CD4-positive, alpha-beta T cell treated with Interleukin-15 for 4 hours (primary cell): ENCODE measurements at regions not wholly inside any gene's neighbourhood (a gene's known extent, or its start where the extent isn't known, plus 50 kb on each side); places are given as distances from the start of the nearest gene placed in this dataset.
"Not testable (repeated sequence)": the region's sequence is repeated elsewhere in the genome, so short reads cannot be mapped to it uniquely, and the experiment has no call there.

ENCODE experiments used
- DNase-seq: peaks from one replicate; pipeline ENCODE4 v3.0.0-alpha.2; 2020; ENCODE audit warnings: low spot score

DNA sequence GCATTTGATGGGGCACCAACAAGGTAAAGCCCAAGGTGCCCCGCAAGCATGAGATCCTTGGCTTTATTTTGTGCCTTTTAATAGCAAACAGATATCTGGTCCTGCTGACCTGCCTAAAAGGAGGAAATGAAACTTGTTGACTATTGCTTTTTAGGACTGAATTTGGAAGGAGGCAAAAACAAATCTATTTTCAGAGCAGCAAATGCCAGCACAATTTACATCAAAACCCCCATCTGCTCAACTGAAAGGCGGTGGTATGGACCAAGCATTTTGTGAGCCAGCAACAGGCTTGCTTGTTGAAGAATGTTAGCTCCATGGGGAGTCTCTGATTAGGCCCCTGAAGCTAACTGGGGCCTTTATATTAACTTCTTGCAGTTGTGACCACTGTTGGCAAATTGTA lies 192.6 kb upstream of the E2F8 start:
- DNase-seq, result no peak

DNA sequence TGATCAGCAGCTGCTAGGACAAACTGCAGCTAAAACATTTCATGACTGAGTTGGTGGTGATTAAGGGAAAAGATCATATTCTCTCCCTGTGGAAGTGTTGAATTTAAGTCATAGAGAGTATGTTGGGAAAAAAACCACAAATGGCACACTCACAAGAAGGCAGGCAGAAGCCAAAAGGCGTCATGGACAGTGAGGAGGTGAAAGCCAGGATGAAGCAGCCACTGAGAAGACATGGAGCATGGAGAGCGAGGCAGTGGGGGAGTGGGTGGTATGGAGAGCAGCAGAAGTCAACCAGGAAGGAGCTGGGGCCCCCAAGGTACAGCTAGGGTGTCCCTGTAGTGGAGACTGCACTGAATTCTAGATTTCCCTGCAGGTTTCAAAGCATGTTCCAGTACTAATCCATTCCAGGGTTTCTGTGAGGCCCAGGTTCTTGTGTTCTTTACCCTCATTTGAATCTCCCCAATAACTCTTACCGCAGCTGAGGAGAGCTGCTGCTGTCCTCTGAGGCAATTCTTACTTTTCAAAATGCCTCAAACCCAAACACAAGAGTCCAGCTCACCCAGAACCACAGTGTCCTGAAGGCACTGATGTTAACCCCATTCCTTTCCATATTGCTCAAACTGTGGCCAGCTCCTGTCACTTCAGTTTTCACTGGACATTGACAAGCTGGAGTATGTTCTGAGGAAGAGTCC lies 191.8 kb upstream of the E2F8 start:
- no peak for DNase-seq

DNA sequence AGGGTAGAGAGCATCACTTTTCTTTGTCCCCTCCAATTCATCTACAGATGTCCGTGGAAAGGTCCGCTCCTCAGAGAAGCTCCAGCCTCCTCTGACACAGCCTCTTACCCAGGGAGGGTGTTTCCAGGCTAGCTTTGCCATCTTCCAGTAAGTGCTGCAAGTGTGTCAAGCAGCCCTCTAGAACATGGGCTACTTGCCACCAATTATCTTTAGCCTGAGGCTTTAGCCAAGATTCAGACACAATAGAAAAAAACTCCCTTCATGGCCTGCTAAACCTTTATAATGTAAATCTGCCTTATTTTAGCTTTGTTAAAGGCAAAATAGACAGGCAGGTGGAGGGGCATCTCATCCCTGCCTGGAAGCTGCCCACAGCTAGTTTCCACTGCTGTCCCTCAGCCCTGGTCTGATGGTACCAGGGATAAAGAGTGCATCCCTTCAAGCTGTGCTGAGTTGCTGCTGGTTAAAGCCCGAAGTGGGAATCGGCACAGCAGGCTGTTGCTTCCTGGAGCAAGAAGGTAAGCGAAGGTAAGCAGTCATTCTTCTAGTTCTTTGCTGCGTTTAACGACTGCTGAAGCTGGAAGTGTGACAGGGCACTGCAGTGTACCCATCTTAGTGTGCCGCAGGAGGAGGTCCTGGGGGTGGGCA lies 190.1 kb upstream of the E2F8 start:
- no peak for DNase-seq

DNA sequence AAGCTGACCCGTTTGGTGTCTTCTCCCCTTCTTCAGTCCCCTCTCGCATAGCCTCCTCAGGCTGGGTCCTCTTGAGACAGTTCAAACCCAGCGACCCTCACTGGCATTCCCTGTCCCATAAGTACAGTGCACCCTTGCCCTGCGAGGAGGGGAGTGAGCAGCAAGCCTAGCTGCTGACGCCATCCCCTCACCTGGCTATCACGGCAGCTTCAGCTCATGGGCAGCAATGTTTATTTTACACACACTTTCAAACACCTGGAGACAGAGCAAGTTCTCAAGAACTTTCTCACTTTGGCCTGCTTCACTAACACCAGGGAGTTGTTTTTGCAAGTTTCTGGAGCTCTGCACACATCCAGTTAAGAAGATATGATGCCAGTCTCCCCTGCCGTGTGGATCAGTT lies 189.6 kb upstream of the E2F8 start:
- DNase-seq, result no peak

DNA sequence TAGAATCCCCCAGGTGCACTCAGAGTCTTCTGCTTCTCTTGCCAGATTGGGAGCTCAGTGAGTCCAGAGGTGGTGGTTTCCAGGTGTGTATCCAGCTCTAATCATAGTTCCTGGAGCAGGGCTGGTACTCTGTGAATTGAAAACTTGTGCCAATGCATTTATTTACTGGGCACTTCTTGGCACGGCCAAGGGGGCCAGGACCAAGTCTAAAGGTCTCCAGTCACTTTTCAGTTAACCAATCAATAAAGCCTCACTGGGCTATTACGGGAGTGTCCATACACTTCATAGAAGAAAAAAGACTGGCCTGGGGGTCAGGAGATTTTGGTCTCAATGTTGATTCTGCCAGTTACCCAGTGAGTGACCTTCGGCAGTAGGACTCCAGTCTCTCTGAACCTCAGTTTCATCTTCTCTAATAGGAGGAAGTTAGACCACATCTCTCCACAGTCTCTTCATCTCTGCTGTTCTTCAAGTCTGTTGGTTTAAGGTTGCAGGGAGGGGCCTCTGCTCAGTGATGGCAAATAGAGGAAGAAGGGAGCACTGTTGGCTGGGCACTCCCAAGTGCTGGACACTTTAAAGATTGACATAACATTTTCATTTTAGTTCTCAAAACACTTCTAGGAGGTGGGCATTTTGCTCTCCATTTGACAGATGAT lies 188.5 kb upstream of the E2F8 start:
- no peak for DNase-seq

DNA sequence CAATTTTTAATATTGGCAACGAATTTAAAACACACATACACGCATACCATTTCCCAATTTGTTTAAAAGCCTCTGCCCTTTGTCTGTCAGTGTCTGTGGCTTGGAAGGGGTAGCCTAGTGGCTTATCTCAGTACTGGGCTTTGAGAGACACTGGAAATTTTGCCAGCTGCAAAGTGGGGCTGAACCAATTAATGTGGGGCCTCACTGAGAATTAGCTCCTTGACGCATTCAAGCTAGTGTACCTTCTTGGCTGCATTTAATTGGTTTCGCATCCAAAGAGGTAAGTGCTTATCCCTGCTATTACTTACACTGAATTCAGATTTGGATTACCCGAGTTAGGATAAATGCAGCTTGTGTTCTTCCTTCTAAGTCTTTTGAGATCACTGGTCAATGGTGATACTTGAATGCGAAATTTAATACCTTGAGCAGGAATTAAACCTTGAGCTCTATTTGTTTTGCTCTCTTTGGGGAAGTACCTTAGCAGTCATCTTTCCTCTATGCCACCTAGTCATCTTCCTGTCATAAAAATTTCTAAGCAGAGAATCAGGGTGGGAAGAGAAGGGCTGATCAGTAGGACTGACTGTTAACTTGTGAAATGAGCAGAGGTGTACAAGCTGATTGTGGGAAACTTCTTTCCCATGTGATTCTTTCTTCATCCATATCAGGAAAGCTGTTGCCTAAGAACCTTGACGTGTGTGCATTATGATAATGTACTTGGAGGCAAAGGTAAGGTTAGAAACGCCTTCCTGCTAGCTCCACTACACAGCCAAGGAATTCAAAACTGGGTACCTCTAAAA lies 187.7 kb upstream of the E2F8 start:
- no peak for DNase-seq

DNA sequence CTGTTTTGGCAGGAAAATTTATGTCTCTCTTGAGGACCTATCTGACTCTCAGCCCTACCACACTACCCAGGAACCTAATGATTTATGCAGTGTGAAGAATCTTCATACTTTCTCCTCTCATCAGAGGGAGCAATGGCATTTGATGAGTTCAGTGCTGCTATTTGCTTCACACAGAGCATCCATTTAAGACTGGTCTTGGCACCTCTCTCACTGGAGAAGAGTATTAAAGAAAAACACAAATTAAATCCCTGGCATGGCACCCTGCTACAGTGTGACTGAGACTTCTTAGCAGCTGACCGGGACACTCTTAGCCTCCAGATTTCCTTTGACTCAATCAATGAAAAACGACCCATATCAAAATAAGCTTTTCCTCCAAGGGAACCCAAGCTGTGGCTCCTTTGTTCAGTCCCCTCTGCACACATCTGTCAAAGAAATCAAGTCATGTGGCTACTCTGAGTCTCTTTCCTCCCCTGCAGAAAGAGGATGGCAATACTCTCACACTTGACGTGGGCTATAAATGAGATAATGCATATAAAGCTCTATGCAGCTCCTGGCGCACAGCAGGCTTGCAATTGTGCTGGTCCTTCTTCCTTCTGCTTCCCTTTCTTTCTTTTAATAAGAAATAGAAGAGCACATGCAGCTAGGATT lies 186.1 kb upstream of the E2F8 start:
- DNase-seq, result no peak

DNA sequence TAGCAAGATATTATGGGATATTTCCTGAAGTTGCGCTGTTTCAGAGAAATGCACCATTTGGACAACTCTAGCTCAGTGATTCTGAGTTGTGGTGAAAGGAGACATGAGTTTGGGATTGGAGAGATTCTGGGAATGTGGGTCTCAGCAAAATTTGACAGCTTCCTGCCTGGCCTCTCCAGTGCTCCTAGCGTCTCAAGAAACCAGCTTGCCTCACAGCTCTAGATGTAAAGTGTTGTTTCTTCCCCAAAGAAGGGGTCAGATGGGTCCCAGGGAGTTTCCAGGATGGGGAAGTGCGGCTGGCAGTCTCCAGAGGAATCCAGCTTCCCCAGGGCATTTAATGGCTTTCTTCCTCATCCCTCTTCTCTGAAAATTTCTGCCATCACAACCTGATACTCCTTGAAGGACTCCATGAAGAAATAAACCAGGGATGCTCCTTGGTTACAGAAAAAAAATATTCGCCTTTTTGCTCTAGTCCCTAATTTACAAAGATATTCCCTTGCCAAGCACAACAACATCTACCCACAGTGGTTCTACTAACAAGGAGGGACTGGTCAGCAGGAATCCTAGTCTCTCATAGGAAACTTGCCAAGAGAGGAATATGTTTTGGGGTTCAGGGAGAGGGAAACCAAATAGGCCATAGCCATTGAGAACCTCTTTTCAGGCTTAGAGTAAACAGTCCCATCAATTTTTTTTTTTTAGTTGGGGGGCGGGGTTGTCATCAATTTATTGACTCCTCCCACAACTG lies 185.4 kb upstream of the E2F8 start:
- no peak for DNase-seq

DNA sequence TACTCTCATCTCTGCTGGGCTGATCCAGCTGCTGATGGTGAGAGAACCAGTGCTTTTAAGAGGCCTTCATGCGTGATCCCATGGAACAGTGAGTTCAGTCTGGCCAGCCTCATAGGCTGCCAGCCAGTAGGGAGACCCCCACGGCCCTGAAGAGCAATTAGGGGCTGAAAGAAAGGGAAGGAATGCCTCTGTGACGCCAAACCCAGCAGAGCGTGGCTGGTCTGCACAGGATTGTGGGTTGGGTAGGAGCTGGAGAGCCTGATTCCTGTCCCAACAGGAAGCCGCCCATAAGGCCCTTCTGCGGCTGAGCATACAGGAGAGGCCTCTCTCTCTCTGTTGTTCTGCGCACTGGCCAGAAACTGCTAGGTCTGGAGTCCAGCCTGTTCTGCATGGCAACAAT lies 181.5 kb upstream of the E2F8 start:
- no peak for DNase-seq

DNA sequence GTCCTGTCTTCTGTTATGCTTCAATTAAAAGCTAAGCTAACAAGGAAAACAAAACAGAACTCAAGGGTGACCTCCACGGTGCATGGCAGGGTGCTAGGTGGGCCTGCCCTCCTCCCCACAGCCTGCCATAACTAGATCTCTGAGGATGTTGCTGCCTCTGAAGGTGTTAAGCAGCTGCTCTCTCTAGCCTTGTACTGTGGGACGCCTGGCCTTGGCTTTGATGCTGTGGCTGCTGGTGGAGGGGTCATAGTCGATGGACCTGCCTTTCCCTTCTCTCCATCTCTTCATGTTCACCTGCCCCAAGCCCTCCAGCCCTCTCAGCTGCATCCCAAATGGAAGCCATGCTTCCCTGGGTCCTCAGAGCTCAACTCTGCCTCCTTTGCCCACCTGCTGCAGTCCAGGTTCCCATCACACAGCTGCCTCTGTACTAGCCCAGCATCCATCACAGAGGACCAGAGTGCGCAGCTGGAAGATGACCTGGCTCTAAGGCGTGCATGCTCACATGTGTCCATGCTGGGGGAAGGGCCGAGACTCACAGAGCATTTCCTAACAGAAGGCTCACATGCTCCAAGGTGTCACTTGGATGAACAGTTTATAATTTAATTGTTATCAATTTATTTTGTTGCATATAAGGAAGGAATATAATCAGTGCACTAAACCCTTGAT lies 180.3 kb upstream of the E2F8 start:
- no peak for DNase-seq

DNA sequence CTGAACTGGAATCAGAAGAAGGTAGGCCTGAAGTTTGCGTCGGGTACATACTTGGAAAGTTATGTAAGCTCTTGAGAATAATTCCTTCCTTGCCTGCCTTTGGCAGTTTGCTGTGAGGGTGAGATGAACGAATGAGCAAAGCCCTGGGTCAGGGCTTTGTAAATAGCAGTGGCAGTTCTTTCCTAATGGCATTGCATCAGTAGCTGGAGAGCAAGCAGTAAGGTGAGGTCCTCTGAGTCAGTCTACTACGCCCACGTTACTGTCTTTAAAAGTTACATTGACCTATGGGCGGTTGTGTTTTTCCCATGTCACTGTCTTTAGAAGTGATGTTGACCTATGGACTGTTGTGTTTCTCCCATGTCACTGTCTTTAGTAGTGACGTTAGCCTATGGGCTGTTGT lies 179.1 kb upstream of the E2F8 start:
- no peak for DNase-seq

DNA sequence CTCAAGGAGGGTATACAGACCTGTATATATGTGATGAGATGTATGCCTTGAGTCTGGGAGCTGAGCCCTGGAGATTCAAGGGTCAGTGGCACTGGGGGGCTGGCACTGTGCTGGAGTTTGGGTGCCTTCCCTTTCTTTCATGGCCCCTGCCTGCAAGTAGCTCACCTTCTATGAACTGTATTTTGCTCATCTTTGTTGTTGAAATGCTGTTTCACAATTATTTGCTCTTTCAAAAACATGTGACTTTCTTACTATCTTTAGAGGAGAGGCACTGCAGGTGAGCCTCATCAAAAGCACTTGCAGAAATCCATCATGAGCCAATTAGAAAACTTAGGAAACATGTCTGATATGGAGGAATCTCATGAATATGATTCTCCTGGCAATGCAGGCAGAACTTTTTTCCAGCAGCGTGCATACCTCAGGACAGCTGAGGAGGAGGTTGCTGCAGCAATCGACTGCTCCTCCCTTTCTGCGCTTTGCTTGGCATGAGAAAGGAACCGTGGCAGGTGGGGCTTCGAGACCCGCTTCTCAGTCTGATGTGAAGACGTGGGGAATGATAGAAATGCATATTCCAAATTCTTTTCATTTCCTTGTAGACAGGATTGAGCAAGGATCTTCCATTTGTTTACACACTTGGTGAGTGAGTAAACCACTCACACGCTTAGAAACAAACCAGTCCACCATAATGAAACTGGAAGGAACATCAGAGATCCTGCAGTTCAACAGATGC lies 178.4 kb upstream of the E2F8 start:
- no peak for DNase-seq

DNA sequence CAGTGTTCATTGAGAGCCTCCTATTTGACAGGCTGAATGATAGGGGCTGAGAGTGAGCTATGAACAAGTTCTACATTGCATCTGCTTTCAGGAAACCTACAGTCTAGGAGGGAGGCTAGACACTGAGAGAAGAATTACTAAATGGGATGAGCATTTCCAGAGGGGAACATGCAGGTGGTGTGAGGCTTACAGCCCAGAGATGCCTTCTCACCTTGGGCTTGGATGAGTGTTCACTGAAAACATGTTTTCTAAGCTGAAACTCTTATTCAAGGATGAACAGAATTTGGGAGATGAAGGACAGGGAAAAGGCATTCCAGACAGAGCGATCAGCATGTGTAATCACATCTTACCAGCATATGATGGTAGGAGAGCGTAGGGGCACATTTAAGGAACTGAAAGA lies 177.5 kb upstream of the E2F8 start:
- no peak for DNase-seq

DNA sequence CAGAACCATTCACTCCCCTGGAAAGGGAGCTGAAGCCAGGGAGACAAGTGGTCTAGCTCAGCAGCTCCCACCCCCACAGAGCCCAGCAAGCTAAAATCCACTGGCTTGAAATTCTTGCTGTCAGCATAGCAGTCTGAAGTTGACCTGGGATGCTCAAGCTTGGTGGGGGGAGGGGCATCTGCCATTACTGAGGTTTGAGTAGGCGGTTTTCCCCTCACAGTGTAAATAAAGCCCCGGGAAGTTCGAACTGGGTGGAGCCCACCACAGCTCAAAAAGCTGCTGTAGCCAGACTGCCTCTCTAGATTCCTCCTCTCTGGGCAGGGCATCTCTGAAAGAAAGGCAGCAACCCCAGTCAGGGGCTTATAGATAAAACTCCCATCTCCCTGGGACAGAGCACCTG lies 171.3 kb upstream of the E2F8 start:
- DNase-seq, result not testable (repeated sequence)

DNA sequence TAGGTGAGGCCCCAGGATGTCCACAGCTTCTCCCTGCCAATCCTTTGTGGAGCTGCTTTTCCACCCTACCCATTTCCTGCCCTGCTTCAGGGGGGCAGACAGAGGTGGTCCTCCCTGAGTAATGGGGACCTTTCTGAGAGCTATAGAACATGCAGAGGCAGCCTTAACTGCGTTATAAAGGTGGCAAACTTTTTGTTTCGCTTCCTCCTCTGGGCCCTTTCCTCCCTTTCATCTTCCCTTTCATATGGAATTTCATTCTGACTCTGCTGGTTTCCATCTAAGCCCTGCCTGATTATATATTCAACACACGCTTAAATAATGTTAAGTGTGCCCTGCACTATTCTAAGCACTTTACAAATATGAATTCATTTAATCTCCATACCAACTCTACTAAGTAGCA lies 169.3 kb upstream of the E2F8 start:
- DNase-seq, result no peak

DNA sequence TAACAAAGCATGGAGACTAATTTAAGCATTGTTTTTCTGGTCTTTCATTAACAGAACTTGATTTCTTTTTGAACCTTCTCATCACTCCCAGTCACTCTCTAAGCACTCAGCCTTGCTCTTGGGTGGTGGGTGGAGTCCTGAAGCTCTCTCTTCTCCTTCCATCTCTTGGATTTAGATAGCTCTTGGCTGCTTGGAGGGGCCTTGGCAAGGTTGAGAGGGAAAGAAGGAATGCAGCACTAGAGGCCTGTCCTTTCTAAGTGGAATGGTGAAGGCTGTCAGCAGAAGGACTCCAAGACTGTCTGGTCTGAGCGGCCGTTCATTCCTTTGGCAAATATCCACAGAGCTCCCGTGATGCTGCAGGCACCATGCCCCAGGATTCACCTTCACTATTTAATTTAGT lies 168.6 kb upstream of the E2F8 start:
- DNase-seq, result no peak

DNA sequence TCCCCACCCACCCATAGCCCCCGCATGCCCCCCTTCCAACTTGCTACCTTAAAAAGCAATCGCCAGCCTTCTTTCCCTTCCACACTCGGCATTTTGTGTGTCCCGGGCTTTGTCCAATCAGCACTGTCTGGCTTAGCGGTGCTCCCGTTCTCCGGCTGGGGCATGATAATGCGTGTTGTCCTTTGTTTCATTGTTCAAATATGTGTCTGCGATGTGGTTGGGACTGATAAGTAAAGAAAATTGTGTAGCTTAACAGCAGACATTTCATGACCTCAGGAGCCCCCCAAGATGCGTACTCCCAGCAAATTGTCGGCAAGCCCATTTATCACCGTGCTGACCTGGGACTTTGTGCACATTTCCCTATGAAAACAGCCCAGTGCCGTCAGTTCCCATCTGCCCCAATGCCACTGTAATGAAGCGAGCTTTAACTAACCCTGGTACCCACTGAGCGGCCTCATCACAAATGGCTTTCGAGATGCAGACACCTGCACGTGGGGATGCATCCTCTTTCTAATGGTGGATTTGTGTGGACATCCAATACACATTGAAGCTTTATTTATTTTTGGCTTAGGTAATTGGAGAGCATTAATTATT lies 167.0 kb upstream of the E2F8 start:
- no peak for DNase-seq

DNA sequence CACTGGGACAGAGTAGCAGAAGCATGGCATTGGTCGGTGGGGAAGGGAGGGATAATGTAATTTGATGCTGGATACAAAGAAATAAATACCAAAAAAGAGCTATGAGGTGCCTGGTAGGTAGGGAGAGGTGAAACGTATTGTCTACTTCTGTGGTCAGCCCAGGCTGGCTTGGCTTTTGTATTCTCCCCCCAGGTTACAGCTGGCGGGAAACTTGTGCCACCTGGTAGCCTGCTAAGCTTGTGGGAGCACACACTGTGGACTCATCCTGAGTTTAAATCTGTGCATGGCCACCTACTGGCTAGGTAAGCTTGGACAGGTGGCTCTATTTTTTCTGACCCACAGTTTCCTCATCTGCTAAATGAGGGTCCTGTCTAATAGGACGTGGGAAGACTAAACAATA lies 165.2 kb upstream of the E2F8 start:
- no peak for DNase-seq

DNA sequence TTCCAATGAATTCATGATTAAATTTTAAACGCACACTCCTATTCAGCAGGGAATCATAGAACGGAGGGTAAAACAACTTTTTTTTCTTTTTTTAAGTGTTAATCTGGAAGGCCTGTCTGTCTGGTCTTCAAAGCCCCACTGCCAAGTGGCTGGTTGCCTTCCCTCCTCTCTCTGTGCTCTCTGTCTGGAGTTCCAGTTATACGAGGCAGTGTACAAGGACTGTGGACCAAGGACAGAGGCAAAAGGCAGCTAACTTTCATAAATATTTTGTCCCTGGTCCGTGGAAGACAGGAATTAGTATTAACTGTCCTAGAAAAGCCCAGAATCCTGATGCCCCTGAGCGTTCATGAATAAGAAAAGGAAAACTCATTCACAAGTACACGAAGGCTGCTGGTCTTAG lies 164.0 kb upstream of the E2F8 start:
- DNase-seq, result no peak
